KOPT-K1 (cell line): ENCODE measurements at regions not wholly inside any gene's neighbourhood (a gene's known extent, or its start where the extent isn't known, plus 50 kb on each side); places are given as distances from the start of the nearest gene placed in this dataset.

ENCODE experiments used
- H3K27ac ChIP-seq: fragments of 200-600 bp; sonication (generic); 2 replicates; pipeline ENCODE4 v1.5.1; 2016; ENCODE audit warnings: antibody characterized with exemption, mild to moderate bottlenecking, low read depth, low read length; ENCODE audit not compliant: poor library complexity, severe bottlenecking
- H3K36me3 ChIP-seq: fragments of 200-600 bp; sonication (generic); 2 replicates; pipeline ENCODE4 v1.5.1; 2017; ENCODE audit warnings: antibody characterized with exemption, mild to moderate bottlenecking, low read length, moderate library complexity; ENCODE audit not compliant: insufficient read depth
- H3K9me3 ChIP-seq: fragments of 200-600 bp; sonication (generic); 2 replicates; pipeline ENCODE4 v1.5.1; 2017; ENCODE audit warnings: antibody characterized with exemption, low read length, mild to moderate bottlenecking; ENCODE audit not compliant: insufficient read depth, poor library complexity, severe bottlenecking

DNA sequence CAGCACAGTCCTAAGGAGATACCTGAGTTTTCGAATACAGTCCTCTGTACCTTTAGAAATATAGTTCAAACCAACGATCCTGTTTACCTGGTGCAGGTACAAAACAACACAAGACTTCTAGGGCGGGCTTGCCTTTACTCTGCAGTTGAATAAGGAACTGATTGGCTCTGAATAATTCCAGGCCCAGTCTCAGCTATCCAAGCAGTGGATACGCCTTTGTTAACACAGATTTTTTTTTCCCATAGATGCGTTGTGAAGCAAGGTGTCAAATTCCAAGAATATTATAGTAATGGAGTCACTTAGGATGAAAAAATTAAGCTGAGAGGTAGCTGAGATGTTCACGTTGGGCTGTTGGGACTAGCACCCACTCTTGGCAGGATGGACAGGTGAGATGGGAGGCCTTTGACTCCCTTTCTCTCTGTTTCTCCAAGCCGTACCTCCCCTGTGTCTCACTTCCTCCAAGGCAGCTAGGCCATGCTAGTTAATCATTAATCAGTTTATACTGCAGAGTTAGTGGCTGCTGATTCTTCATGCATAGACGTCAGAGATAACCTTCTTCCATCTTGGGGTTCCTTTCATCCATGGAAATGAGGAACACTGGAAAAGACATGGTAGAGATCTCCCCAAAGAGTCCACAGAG is 380.8 kb upstream of the ACVR2A start:
- no peaks in the 10 kb centered on the region for H3K9me3 ChIP-seq
- no peaks in the 10 kb centered on the region for H3K36me3 ChIP-seq
- no peak overlapping the region for H3K27ac ChIP-seq

DNA sequence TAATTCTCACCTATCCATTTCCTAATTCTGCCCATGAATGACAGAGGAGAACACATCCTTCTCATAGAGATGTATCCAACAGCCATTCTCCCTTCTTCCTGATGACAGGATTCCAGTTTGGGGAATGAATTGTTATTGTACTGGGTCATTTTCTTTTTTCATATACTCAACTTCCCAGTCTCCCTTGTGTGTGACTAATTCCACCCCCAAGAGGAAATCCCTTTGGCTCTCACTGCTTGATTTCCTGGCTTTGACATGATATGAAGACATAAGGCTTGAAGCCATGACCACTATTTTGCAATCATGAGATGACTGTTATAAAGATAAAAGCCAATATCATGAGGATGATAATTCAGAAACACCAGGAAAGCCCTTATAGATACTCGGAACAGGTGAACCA is 384.7 kb upstream of the ACVR2A start:
- H3K27ac ChIP-seq, result no peak overlapping the region
- no peaks in the 10 kb centered on the region for H3K36me3 ChIP-seq
- no peaks in the 10 kb centered on the region for H3K9me3 ChIP-seq

DNA sequence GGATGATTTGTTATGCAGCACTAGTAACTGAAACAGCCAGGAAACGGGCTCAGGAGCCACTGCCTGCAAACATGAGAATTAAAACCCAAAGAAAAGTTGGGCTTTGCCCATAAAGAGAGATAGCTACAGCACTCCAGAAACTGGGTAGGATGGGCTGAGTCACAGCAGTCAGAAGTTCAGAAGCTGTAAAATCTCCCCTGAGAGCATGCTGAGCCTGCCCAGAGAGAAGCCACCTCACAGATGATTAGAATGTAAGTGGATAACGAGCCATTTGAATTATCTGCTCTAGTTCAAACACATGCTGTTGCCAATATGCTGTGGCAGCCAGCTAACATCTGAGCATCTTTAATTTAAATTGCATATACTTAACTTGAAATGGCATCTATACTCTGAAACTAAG is 388.1 kb upstream of the ACVR2A start:
- Histone ChIP-seq H3K36me3 (no peaks in the 10 kb centered on the region), H3K27ac (no peak overlapping the region), H3K9me3 (no peaks in the 10 kb centered on the region)

DNA sequence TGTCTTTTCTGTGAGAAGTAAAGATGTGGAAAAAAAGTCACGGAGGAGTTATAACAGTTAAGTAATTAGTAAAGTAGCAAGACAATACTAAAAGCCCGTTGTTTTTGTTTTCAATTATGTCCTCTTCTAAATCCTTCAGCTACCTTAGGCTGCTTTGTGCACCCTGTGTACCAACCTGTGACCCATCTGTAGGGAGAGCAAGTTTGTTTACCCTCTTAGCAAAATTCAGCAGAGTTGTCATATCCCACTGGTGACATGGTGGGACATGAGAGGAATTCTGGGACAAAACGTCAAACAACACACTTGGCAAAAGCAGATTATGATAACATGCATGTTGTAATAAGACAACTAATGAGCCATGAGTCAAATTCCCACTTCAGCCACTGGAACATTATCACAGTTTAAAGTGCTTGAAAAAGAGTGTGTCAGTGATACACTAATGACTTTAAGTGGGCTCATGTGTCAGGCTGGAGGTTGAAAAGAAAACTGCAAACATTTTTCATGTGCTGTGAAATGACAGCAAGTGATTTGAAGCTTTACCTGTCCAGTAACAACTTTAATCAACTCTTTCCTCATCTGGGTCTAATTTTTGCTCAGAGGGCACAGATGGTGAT is 392.8 kb upstream of the ACVR2A start:
- Histone ChIP-seq H3K27ac (no peak overlapping the region), H3K36me3 (no peaks in the 10 kb centered on the region), H3K9me3 (no peaks in the 10 kb centered on the region)

DNA sequence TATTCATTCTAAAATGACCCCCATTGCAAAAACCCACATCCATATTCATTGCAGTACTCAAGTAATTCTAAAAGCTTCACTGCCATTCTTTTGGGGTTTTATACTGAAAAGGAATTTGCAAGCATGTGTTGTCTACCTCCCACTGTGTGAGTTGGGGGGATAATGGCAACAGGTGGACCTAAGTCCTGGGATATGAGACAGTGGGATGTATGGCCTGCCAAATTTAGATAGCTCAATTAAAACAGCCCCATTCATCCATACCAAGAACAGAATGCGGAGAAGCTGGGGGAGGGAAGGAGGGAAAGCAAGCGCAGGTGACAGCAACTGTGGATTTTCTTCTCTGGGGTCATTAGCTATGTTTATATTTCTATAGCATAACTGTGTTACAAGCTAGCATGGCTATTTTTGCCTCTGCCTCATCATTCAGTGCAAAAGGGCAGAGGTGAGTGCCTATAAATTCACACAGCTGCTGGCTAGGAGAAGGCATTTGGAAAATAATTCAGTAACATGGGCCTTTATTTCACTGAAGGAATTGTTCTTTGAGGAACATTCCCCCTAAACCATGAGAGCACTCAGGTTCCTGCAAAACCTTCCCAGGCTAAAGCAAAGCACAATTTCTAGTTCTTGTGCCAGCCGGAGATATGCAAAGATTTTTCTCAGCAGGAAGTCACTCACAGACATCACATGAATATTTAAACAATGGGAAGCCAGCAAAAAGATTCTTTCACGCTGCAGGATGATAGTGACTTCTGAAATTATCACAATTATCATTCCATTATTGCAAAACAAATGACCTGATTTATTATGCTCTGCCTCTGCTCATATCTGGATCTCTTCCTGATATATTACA is 393.9 kb upstream of the ACVR2A start:
- Histone ChIP-seq H3K9me3 (no peaks in the 10 kb centered on the region), H3K27ac (no peak overlapping the region)

DNA sequence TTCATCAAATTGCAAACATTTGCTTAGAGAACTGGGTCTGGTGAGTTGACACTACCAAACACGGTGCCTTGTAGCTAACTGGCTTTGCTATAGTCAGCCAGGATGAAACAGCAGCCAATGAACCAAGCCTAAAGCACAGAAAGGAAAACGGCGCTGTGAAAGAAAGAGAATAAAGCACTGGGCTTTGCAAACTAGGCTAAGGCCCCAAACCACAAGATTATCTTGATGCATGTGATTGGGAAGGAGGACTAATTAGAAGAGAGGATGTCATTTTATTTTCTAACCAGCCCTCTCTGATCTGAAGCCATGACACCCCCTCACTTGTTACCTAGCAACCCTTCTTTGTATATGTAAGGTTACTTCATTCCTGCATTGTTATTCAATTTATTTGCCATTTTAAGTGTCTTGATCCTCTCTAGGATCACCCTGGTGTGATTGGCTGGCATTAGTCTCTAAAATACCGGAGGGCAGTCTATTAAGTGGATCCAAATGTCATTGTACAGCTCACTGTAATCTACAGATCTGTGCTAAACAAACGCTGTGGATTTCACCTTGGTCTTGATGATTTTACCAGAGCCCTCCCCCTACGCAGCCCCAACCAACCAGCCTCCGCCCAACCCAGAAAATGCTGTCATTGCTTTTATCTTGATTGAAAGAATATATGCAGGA is 395.4 kb upstream of the ACVR2A start:
- no peaks in the 10 kb centered on the region for H3K9me3 ChIP-seq
- H3K36me3 ChIP-seq, result no peaks in the 10 kb centered on the region
- H3K27ac ChIP-seq, result no peak overlapping the region

More for the DNA sequence above, 393.9 kb upstream of the ACVR2A start:
- H3K36me3 ChIP-seq, result no peaks in the 10 kb centered on the region

DNA sequence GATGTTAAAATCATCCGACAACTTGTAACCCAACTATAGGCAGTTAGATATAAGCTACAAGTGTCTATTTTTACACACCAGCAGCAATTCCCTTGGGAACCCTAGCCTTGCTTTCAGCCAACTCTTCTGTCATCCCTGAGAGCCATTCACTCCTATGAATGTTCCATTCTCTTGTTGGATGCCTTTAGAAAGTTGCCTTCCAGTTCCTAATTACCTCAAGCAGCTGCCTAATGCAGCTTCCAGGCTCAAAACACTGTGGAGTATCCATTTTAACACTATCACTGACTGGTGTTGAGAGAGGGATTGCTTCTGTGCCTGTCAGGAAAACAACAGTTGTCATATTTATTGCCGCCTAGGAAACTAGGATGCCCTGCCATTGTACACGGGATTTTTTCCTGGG is 402.0 kb upstream of the ACVR2A start:
- Histone ChIP-seq H3K9me3 (no peaks in the 10 kb centered on the region), H3K27ac (no peak overlapping the region), H3K36me3 (no peaks in the 10 kb centered on the region)

DNA sequence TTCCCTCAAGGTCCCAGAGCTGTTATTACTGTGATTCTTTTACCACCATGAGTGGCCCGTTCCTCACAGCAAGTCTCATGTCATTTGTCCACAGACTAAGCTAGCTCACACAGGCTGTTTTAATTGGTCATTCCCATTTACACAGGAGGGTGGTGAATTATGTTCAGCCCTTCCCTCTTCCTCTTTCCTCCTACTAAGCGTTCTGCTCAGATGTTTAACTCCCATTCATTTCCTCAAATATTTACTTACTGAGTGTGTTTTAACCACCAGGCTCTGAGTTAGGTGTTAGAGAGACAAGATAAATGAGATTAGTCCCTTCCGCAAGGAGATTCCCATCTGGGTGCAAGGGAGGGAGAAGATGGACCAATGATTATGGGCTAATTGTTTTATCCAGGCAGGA is 403.6 kb upstream of the ACVR2A start:
- Histone ChIP-seq H3K27ac (no peak overlapping the region), H3K36me3 (no peaks in the 10 kb centered on the region), H3K9me3 (no peaks in the 10 kb centered on the region)

DNA sequence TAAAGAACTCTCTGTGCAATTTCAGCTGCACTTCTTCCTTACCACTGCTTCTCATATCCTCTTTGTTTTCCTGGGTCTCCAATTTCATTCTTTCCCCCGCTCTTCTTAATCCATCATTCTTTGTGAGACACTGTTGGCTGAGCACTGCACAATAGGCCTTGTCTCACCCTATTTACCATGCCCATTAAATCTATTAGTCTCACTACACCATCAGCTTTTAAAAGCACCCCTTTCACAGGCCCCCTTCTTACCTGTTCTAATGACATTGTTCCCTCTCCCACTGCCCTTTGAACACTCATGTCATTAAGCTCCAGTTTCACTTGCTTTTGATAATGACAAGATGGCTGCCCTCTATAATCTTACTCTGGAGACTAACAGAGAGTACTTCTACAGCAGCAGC is 404.1 kb upstream of the ACVR2A start:
- no peaks in the 10 kb centered on the region for H3K9me3 ChIP-seq
- no peak overlapping the region for H3K27ac ChIP-seq
- H3K36me3 ChIP-seq, result no peaks in the 10 kb centered on the region

DNA sequence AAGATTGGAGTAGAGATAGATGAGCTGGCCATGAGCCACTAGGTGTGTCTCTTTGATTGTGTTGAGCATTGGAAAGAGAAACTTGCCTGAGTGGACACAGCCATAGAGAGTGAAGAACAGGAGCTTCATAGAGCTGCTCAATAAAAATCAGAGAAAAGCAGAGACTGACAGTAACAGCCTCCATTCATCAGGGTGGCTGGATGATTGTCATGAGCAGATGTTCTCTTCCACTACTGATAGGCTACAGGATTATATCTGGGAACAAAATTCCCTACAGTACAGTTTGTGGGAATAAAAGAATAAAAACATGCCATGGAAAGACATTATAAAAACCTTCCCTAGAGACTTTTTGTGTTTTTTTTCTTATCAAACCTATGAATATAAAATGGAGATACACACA is 404.8 kb upstream of the ACVR2A start:
- Histone ChIP-seq H3K9me3 (no peaks in the 10 kb centered on the region), H3K36me3 (no peaks in the 10 kb centered on the region), H3K27ac (no peak overlapping the region)

DNA sequence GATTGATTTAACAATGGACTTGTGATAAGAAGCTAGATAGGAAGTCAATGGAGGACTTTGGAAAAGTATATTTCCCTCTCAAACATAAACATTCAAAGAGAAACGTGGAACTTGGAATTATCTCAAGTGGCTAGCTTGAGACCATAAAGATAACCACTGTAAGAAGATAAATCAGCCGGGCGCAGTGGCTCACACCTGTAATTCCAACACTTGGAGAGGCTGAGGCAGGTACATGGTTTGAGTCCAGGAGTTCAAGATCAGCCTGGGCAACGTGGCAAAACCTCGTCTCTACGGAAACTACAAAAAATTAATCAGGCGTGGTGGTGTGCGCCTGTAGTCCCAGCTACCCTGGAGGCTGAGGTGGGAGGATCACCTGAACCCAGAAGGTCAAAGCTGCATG is 405.9 kb upstream of the ACVR2A start:
- H3K9me3 ChIP-seq, result no peaks in the 10 kb centered on the region
- no peak overlapping the region for H3K27ac ChIP-seq
- no peaks in the 10 kb centered on the region for H3K36me3 ChIP-seq

DNA sequence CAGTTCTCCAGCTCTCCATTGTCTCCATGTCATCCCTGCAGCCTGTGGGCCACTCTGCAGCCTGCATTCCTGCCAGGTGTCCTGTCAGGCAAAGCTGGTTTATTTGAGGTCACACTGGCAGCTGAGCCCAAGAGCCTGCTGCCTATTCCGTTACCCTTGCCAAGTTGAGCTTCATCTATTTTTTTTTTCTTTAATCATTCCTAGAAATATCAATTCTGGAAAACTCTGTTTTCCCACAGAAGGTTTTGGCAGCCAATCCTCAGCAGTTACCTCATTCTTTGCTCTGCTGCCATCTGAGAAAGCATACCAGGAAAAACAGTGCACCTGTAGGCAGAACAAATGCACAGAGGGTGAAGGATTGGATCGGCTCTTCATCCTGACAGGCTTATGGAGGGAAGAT is 411.0 kb upstream of the ACVR2A start:
- Histone ChIP-seq H3K27ac (no peak overlapping the region), H3K36me3 (no peaks in the 10 kb centered on the region), H3K9me3 (no peaks in the 10 kb centered on the region)

DNA sequence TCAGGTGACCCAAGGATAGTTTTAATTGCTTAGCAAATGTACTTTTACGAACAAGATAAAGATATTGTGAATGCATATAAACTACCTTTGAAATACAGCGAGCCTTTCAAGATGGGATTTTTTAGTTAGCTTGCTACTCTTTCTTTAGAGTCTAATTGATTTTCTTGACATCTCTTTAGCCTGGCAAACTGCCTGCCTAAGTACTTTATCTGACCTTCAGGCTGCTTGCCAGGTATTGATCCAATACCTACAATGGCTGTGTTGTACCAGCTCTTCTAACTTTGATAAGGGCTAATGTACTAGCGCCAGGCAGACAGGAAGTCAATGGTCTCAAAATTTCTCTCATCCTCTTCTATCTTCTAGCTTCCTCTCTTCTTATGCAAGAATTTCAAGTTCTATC is 414.4 kb upstream of the ACVR2A start:
- H3K9me3 ChIP-seq, result no peaks in the 10 kb centered on the region

DNA sequence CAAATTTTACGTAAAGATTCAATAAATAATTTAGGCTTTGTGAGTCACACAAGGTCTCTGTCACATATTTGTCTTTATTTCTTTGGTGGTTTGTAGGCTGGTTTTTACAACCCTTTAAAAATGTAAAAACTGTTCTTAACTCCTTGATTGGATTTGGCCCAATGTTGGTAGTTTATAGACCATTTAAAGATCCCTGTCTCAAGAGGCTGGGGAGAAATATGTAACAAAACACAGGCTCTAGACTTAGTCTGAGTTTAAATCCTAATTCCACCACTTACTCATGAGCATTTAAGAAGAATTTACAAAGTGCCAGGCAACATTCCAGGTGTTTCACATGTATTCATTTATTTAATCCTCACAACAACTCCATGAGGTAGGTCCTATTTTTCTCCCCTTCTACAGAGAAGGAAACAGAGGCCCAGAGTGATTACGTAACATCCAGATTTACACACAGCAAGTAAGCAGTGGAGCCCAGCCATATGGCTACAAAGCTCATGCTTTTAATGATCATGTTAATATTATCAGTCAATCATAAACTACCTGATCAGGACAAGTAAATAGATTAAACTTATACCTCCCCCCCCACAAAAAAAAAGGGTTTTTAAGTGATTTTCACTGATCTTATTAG is 416.6 kb upstream of the ACVR2A start:
- H3K27ac ChIP-seq, result no peak overlapping the region
- no peaks in the 10 kb centered on the region for H3K9me3 ChIP-seq
- no peaks in the 10 kb centered on the region for H3K36me3 ChIP-seq

More for the DNA sequence above, 414.4 kb upstream of the ACVR2A start:
- H3K27ac ChIP-seq, result no peak overlapping the region
- H3K36me3 ChIP-seq, result no peaks in the 10 kb centered on the region
